ENCODE measurements at regions not wholly inside any gene's neighbourhood (a gene's known extent, or its start where the extent isn't known, plus 50 kb on each side); places are given as distances from the start of the nearest gene placed in this dataset.

GRCh38 chr7:41881331-41882130, 178.6 kb upstream of the INHBA start (continued):
- no peak for TF ChIP-seq STAT1 (conservative IDR thresholded peaks at IDR 0.05)
- TF ChIP-seq WRNIP1 (IDR thresholded peaks at IDR 0.05; ENCODE audit: borderline replicate concordance, low read depth, low read length): no peak
- no peak for TF ChIP-seq NFXL1 (IDR thresholded peaks at IDR 0.05; ENCODE audit: borderline replicate concordance)
- no peak for TF ChIP-seq SIN3A (IDR thresholded peaks at IDR 0.05; ENCODE audit: low read depth, low read length)
- peak; percentile 75 for TF ChIP-seq GATAD2B (conservative IDR thresholded peaks at IDR 0.05; ENCODE audit: low read depth)
- TF ChIP-seq BHLHE40 (IDR thresholded peaks at IDR 0.05; ENCODE audit: borderline replicate concordance in 1 of 2, low read depth in 2 of 2, low read length in 1 of 2): peak; percentile 90 to 93
- TF ChIP-seq CHD1 (IDR thresholded peaks at IDR 0.05; ENCODE audit: low read depth, low read length): no peak
- peak; percentile 99 for TF ChIP-seq FOXM1 (IDR thresholded peaks at IDR 0.05; ENCODE audit: low read depth, low read length)
- TF ChIP-seq ZNF217 (IDR thresholded peaks at IDR 0.05): peak; percentile 42; the same call in 1 of the 2 replicates
- TF ChIP-seq, protein P1, sequence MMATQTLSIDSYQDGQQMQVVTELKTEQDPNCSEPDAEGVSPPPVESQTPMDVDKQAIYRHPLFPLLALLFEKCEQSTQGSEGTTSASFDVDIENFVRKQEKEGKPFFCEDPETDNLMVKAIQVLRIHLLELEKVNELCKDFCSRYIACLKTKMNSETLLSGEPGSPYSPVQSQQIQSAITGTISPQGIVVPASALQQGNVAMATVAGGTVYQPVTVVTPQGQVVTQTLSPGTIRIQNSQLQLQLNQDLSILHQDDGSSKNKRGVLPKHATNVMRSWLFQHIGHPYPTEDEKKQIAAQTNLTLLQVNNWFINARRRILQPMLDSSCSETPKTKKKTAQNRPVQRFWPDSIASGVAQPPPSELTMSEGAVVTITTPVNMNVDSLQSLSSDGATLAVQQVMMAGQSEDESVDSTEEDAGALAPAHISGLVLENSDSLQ (IDR thresholded peaks at IDR 0.05): 0 out of 2 replicates have a peak, but pooled peaks have one; percentile 38
- peak; percentile 98 for TF ChIP-seq NR2F1 (conservative IDR thresholded peaks at IDR 0.05)
- TF ChIP-seq CHD4 (IDR thresholded peaks at IDR 0.05): no peak
- 0 out of 2 replicates have a peak, but pooled peaks have one; percentile 5 for TF ChIP-seq YY1 (IDR thresholded peaks at IDR 0.05; ENCODE audit: low read depth, low read length)
- no peak for TF ChIP-seq MYC (IDR thresholded peaks at IDR 0.05; ENCODE audit: insufficient read depth, insufficient read length, insufficient replicate concordance, low read length, severe bottlenecking)
- no peak for TF ChIP-seq HDAC6 (IDR thresholded peaks at IDR 0.05; ENCODE audit: unreplicated experiment)
- peak; percentile 98 for TF ChIP-seq ATF7 (IDR thresholded peaks at IDR 0.05; ENCODE audit: low read depth)
- no peak for TF ChIP-seq NRF1 (conservative IDR thresholded peaks at IDR 0.05; ENCODE audit: low read depth, low read length)
- TF ChIP-seq POU2F2 (IDR thresholded peaks at IDR 0.05; ENCODE audit: borderline replicate concordance, low read depth, low read length): peak; percentile 84; the same call in 2 of the 3 replicates
- TF ChIP-seq FOS (IDR thresholded peaks at IDR 0.05; ENCODE audit: borderline replicate concordance, extremely low read depth, insufficient read length): no peak
- TF ChIP-seq POLR2AphosphoS2 (IDR thresholded peaks at IDR 0.05; ENCODE audit: low read depth, low read length): no peak
- TF ChIP-seq YBX1 (IDR thresholded peaks at IDR 0.05): no peak
- no peak for TF ChIP-seq RB1 (IDR thresholded peaks at IDR 0.05; ENCODE audit: borderline replicate concordance)
- no peak for TF ChIP-seq RBBP5 (conservative IDR thresholded peaks at IDR 0.05)
- TF ChIP-seq USF1 (IDR thresholded peaks at IDR 0.05; ENCODE audit: borderline replicate concordance, extremely low read length, insufficient read depth, low read depth, low read length): peak; percentile 79
- no peak for TF ChIP-seq E2F4 (IDR thresholded peaks at IDR 0.05; ENCODE audit: low read depth, low read length)
- no peak for TF ChIP-seq NKRF (conservative IDR thresholded peaks at IDR 0.05)
